HepG2 (cell line): ENCODE measurements at regions not wholly inside any gene's neighbourhood (a gene's known extent, or its start where the extent isn't known, plus 50 kb on each side); places are given as distances from the start of the nearest gene placed in this dataset.

ENCODE experiments used
- E2F2 ChIP-seq: sonication (generic); formaldehyde crosslinking; IDR thresholded peaks from 2 replicates; pipeline ENCODE4 v1.4.0; 2020; ENCODE audit warnings: missing genetic modification reagents, borderline replicate concordance
- E2F5 ChIP-seq: sonication (generic); formaldehyde crosslinking; conservative IDR thresholded peaks from 2 replicates; pipeline ENCODE4 v1.4.0; 2020; ENCODE audit warnings: missing genetic modification reagents
- POGK ChIP-seq: sonication (generic); formaldehyde crosslinking; conservative IDR thresholded peaks from 2 replicates; pipeline ENCODE4 v1.8.0; 2022; ENCODE audit warnings: mild to moderate bottlenecking, moderate library complexity, missing genetic modification reagents
- SKIL ChIP-seq: sonication (generic); formaldehyde crosslinking; IDR thresholded peaks from 2 replicates; pipeline ENCODE4 v1.8.0; 2022; ENCODE audit warnings: missing genetic modification reagents, mild to moderate bottlenecking, moderate library complexity, borderline replicate concordance

GRCh38 chr1:233520261-233521191 is 93.4 kb upstream of the KCNK1 start (continued):
- TF ChIP-seq E2F5 (no peak), E2F2 (CRISPR knock-in tag) (no peak), SKIL (CRISPR knock-in tag) (no peak), POGK (CRISPR knock-in tag) (no peak)
